ENCODE measurements at regions not wholly inside any gene's neighbourhood (a gene's known extent, or its start where the extent isn't known, plus 50 kb on each side); places are given as distances from the start of the nearest gene placed in this dataset.

GRCh38 chr3:117820658-117821299 lies 1111.2 kb downstream of the TUSC7 start:
- H3K27me3 ChIP-seq (ENCODE audit: control insufficient read depth in 1 of 2, insufficient read depth in 2 of 2, low read length in 2 of 2), result no peaks in the 10 kb centered on the region
- Mint-ChIP-seq H3K27me3 (no peaks in the 10 kb centered on the region), H3K27ac (no peak overlapping the region), H3K4me3 (no peak overlapping the region), H3K36me3 (ENCODE audit: low read depth) (no peaks in the 10 kb centered on the region), H3K9me3 (no peaks in the 10 kb centered on the region), H3K4me1 (ENCODE audit: low read depth) (no peaks in the 10 kb centered on the region)
- no peak overlapping the region for H3K4me3 ChIP-seq (ENCODE audit: low read length)
- no peaks in the 10 kb centered on the region for H3K4me1 ChIP-seq (ENCODE audit: insufficient read depth, low read length)
- H3K36me3 ChIP-seq (ENCODE audit: insufficient read depth, low read length), result no peaks in the 10 kb centered on the region
- DNase-seq (no peak), ATAC-seq (ENCODE audit: poor library complexity) (no peak)
- CTCF ChIA-PET, result no interaction called here
- intact Hi-C loops (cut with DNase I, micrococcal nuclease), result no loop called here
- peaks cover 0 to 3% of the 10 kb centered on the region in 2 experiments for H3K9me3 ChIP-seq (ENCODE audit: control insufficient read depth in 1 of 2, insufficient read depth in 1 of 2, low read length in 2 of 2)
- POLR2A ChIA-PET, result no interaction called here
- H3K27ac ChIP-seq (ENCODE audit: low read depth in 1 of 2, low read length in 2 of 2), result no peak overlapping the region
- no peak for TF ChIP-seq CTCF (IDR thresholded peaks at IDR 0.05)

GRCh38 chr3:117822416-117822815 lies 1112.8 kb downstream of the TUSC7 start:
- H3K27ac Mint-ChIP-seq, result no peak overlapping the region
- H3K36me3 Mint-ChIP-seq (ENCODE audit: low read depth), result no peaks in the 10 kb centered on the region
- ATAC-seq (ENCODE audit: poor library complexity) (no peak), DNase-seq (no peak)
- H3K27me3 Mint-ChIP-seq, result no peaks in the 10 kb centered on the region
- H3K9me3 ChIP-seq (ENCODE audit: control insufficient read depth in 1 of 2, insufficient read depth in 1 of 2, low read length in 2 of 2), result peaks cover 0 to 3% of the 10 kb centered on the region in 2 experiments
- H3K4me3 Mint-ChIP-seq, result no peak overlapping the region
- H3K27ac ChIP-seq (ENCODE audit: low read depth in 1 of 2, low read length in 2 of 2), result no peak overlapping the region
- ChIA-PET POLR2A (no interaction called here), CTCF (no interaction called here)
- H3K27me3 ChIP-seq (ENCODE audit: control insufficient read depth in 1 of 2, insufficient read depth in 2 of 2, low read length in 2 of 2), result no peaks in the 10 kb centered on the region
- H3K9me3 Mint-ChIP-seq, result no peaks in the 10 kb centered on the region
- no peak for TF ChIP-seq CTCF (IDR thresholded peaks at IDR 0.05)
- H3K4me1 Mint-ChIP-seq (ENCODE audit: low read depth), result no peaks in the 10 kb centered on the region
- no peaks in the 10 kb centered on the region for H3K36me3 ChIP-seq (ENCODE audit: insufficient read depth, low read length)
- H3K4me1 ChIP-seq (ENCODE audit: insufficient read depth, low read length), result no peaks in the 10 kb centered on the region
- intact Hi-C loops (cut with DNase I, micrococcal nuclease), result no loop called here
- no peak overlapping the region for H3K4me3 ChIP-seq (ENCODE audit: low read length)

GRCh38 chr3:117836296-117836695 lies 1126.7 kb downstream of the TUSC7 start:
- Histone ChIP-seq H3K4me1 (ENCODE audit: insufficient read depth, low read length) (no peaks in the 10 kb centered on the region), H3K27me3 (ENCODE audit: control insufficient read depth in 1 of 2, insufficient read depth in 2 of 2, low read length in 2 of 2) (no peaks in the 10 kb centered on the region), H3K36me3 (ENCODE audit: insufficient read depth, low read length) (no peaks in the 10 kb centered on the region), H3K4me3 (ENCODE audit: low read length) (no peak overlapping the region), H3K9me3 (ENCODE audit: control insufficient read depth in 1 of 2, insufficient read depth in 1 of 2, low read length in 2 of 2) (no peaks in the 10 kb centered on the region), H3K27ac (ENCODE audit: low read depth in 1 of 2, low read length in 2 of 2) (no peak overlapping the region)
- DNase-seq, result no peak
- Mint-ChIP-seq H3K4me1 (ENCODE audit: low read depth) (no peaks in the 10 kb centered on the region), H3K27me3 (no peaks in the 10 kb centered on the region), H3K9me3 (peaks cover 5% of the 10 kb centered on the region), H3K36me3 (ENCODE audit: low read depth) (no peaks in the 10 kb centered on the region), H3K27ac (no peak overlapping the region), H3K4me3 (no peak overlapping the region)
- ChIA-PET POLR2A (no interaction called here), CTCF (interaction anchor here (0.6 kb wide), 1 partner anchor 306 kb away, joined by 5 read pairs; no protein-coding TSS in a partner anchor)
- intact Hi-C loops (cut with DNase I, micrococcal nuclease), result no loop called here
- no peak for ATAC-seq (ENCODE audit: poor library complexity)
- TF ChIP-seq CTCF (IDR thresholded peaks at IDR 0.05), result no peak

Measured in CD4-positive, alpha-beta T cell (primary cell).